Stimulated activated CD8-positive, alpha-beta memory T cell treated with anti-CD3 and anti-CD28 coated beads, Interleukin-15, amount 100 ng/mL, for 1 hour (primary cell): ENCODE measurements at regions not wholly inside any gene's neighbourhood (a gene's known extent, or its start where the extent isn't known, plus 50 kb on each side); places are given as distances from the start of the nearest gene placed in this dataset.
A peak's percentile ranks its signal among the peaks of the same experiment; 100 is the strongest.

Experiments used
- DNase-seq: peaks from one replicate; pipeline ENCODE4 v3.0.0-alpha.2; 2020; ENCODE audit warnings: low read depth

DNA sequence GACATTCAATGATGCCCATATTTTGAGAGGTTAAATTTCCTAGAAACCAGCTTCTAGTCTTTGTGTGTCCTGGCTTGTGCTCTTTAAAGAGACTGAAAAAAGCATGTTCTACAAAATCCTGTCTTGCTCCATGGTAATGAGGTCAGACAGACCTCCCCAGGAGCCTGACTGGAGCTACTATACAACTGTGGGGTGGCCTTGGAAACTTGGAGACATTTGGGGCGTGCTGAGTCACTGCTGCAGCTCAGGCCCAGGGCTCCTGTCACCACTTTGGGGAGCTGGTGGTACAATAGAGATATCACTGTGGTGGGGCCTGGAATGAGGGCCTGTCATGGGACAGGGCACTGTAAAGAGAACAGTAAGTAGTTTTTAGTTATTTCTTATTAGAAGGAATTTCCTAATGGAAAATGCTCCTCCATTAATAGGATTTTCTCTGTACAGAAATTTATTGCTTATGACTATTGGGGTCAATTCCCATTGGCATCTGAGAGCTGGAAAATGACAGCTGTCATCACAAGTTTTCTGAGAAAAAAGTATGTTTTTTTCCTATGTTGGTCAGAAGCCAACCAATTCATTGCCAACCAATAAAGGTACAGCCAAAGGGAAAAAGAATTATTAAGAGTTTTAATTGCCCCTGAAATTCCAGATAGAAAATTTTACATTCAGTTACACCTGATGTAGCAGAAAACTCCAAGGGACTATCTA lies 207.4 kb upstream of the JADE1 start:
- no peak for DNase-seq

DNA sequence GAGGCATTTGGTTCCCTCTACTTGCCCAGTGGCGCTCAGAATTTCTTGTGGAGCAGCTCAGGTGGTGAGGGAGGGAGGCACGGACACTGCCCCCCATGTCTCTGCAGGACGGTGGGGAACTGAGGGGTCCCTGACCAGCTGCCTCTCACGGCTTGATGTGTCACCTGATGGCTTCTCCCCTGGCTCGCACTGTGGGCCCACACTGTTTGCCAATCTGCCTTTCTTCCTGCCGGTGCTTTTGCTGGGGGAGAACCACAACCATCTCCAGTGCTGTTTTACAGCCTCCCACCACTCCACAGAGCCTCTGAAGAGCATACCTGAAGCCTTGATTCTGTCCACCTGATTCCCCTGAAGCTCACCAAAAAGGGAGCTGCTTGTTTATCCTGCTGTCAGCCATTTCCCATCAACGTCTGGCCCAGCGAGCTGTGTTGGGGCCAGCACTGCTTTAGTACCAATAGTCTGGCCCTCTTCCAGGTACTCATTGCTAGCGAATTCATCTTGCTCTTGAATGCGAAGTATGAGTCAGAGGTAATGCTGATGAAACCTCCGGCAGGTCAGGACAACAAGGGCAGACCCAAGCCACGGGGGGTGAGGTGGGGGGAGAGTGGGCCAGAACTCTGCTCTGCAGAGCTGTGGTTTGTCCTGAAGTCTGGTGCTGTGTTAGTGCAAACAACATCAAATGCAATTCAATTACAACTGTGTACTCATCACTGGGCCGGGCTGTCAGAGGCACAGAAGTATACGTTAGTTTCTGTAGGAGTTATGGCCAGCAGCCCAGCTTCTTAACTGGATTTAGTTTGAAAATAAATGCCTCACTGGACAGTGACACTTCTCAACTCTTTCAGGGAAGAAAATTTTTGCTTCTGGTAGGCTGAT lies 208.3 kb upstream of the JADE1 start:
- no peak for DNase-seq

DNA sequence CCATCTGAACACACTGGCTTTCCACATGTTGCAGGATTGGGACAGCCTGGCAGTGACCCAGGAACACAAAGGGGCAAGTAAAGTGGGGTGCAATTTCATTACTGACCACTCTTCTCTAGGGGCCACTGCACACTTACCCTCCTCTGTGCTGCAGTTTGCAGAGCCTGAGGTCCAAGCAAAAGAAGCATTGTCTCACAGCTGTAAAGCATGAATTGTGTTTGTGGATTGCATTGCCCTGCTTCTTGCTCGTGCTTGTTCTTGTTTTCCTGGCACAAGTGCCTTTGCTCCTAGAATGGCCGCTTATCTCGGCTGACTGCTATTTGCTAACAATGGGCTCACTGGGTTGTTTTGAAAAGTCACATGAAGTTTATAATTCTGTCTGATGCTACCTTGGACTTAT lies 209.1 kb upstream of the JADE1 start:
- DNase-seq: no peak

DNA sequence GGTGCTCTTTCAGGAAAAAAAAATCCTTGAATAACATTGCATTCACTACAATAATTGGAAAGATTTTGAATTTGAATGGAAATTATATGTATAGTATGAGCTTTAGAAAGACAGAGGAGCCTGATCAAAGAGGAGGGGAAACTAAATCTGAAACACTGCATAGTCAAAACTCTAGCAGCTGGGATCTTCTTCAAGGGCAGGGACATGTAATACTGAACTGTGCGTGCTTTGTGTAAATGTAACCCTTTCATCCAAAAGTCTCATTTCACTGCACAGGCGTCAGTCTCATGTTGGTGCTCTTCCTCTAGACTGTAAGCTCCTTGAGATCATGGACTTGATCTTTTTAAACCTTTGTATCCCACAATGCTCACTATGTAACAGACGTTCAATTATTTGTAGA lies 212.0 kb upstream of the JADE1 start:
- DNase-seq: no peak

DNA sequence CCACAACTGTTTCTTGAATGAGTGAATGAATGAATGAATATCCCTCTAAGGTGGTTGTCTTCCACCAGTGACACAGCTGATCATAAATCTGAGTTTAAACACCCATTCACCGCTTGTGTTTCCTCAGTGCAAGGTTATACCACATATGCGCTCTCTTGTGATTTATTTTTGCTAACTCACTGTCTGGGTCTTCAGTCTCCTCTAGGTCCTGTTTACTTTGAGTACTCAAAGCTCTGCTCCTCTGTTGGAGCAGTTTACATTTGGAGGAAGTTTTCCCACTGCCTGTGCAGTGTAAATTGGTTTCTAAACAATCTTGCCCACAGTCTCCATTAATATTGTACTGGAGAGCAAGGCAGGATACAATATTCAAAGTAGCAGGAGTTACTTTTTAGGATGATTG lies 212.6 kb upstream of the JADE1 start:
- no peak for DNase-seq

DNA sequence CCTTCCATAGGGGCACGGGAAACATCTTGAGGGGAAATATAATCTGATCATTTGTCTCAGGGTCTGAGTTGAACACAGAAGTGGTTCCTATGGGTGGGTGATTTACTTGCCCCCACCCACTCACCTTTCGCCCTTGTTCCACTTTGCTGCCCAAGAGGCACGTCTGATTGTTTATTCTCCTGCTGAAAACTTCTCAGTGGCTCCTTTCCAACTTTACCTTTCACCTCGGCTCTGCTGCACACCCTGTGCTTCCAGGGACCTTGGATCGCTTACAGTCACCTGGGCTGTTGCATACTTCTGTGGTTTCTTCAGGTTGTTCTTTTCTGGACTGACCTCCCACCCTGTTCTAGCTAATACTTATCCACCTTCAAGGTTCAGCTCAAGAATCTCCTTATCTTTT lies 213.4 kb upstream of the JADE1 start:
- DNase-seq: no peak

DNA sequence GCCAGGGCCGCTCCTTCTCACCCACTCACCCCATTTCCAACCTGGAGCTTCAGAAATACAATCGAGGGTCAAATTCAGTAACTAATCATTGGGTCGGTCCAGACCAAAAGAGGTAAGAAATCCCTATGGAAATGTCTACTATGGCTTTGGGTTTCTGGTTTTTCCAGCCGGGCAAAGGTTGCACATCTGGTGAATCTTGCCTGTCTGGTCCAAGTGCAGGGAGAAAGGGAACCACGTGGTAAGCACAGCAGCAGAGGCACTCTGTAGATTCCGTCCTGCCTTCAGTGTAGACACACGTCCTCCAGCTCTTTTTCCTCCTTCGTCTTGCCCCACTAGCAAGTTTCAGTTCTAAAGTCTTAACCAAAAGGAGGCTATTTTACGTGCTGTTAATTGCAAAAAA lies 218.0 kb upstream of the JADE1 start:
- no peak for DNase-seq

DNA sequence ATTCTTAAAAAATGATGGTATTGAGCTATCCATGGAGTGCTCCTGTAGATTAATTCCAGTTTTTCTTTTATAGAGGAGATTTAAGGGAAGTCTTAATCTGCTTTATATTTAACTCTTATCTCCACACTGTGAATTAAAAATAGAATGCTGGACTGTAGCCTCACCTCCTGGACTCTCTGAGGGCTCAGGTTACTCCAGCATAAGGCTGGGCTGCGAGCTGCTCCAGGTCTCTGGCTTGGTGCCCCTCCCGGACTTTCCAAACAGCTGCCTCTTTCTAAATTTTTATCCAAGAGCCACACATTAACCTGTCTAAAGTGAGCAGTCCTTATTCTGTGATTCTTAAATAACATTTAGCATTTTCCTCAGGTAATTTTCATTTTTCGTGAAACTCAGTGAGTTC lies 218.7 kb upstream of the JADE1 start:
- DNase-seq: no peak

DNA sequence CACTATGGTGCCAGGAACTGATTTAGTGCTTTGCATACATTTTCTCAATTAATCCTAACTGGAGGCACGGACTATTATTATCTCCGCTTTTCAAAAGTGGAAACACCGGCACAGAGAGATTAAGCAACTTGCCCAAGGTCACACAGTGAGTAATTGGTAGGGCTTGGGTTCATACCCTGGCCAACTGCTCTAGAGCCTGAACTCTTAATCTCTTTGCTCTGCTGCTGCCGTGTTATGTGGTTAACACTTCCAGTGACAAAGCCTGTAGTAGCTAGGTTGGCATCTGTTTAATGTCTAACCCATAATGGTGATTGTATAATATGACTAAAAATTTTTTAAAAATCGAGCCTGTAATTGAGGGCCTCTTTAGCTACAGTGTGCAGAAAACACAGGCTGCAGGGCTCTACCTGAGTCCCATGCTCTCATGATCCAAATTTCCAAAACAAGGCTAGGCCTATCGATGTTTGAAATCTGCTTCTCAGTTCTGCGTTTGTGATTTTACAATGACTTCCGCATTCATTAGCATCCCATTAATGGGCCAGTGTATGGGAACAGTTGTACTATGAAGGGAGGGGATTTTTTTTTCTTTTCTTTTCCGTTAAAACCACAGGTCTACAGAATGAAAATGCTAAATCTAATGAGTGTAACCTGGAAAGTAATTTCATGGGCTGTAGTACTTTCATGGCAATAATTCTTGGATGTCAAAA lies 219.3 kb upstream of the JADE1 start:
- DNase-seq: no peak

DNA sequence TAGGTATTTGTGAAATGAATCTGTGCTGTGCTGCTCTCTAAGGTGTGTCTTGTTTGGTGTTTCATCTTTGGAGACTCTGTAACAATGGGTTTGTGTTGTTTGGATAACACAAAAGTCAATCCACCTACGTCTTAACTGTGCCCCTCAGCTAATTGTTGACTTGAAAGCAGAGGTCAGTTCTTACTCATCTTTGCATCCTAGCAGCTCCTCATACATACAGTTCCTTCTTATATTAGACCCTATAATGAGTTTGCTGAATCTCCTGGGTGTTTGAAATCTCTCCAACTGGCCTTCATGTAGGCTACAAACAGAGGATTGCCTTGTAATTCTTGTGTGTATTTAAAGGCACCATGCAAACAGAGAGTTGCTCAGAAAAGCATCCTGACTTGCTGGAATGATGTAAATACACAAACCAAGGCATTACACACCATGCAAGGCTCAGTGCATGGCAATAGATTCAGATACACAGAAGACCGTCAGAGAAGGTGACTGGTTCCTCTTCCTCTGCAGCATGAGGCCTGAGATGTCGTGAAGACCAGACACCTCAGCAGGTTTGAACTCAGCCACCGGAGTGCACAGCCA lies 220.0 kb upstream of the JADE1 start:
- DNase-seq: no peak

DNA sequence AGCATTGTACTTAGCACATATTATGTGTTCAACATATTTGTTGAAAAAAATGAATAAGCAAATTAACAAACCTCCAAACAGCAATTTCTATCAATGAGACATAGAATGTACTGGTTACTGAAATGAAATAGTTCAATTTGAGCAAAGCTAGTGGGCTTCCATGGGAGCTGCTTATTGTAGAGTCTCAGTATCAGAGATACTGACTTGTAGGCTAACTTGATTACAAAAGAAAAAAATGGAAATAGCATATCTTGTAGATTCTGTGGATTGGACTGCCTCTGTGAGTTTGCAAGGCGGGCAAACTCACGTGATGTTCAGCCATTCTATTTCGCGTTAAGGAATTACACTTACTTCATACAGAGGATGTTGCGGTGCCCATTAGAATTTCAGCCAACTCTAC lies 222.1 kb upstream of the JADE1 start:
- no peak for DNase-seq

DNA sequence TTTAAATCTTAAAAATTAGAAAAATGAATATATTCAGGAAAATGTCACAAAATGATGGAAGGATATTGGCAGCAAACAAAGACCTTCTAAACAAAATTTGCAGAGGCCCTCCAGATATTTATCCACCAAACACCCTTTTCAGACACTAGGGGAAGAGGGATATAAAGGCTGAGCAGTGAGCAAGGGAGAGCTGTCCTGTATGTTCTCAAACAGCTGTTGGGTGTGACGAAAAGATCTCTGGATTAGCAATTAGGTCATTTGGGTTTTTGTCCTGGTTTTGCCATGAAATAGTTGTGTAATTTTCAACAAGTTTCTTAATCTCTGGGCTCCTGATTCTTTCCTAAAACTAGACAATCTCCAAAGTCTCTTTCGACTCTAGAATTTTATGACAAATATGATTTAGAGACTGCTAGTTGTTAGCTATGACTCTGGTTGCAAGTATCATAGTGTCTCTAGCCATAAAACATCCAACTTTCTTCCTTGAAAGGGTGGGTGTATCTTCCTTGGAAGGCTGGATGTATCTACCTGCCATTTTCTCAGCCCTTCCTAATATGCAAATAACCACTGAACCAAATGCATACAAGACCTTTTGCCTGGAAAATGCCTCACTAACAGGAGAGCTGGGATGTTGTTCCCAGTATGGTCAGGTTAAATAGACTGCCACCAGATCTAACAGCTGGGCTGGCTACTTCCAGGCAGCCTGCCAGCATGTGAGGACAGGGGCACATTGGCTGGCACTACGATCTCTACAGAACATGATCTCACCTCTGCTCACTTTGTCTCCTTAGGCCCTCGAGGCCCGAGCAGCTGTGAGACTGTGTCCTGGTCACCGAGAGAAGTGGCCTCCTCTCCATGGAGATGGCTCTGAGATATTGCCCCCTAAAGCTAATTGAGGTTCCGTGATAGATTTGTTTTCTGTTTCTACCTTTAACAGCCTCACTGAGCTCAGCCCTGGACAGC lies 225.5 kb upstream of the JADE1 start:
- DNase-seq: no peak

DNA sequence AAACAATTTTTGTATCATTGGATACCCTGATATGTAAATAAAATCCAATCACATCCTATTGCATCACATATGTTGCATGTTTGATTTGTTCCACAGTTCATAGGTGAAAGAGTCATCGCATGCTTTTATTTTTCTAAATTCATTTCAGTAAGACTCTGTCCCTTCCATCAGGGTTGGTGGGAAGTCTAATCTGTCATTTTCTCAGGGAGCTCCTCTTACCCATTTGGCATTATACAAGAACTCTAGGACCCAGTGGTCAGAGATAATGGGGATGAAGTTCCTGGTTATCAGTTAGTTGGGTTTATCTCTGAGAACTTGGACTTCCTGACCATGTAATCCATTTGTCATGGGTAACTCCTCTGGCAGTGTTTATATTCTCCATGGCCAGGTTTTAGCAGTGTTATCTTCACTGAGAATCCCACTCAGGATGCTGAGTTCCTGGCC lies 227.1 kb upstream of the JADE1 start:
- DNase-seq: no peak

DNA sequence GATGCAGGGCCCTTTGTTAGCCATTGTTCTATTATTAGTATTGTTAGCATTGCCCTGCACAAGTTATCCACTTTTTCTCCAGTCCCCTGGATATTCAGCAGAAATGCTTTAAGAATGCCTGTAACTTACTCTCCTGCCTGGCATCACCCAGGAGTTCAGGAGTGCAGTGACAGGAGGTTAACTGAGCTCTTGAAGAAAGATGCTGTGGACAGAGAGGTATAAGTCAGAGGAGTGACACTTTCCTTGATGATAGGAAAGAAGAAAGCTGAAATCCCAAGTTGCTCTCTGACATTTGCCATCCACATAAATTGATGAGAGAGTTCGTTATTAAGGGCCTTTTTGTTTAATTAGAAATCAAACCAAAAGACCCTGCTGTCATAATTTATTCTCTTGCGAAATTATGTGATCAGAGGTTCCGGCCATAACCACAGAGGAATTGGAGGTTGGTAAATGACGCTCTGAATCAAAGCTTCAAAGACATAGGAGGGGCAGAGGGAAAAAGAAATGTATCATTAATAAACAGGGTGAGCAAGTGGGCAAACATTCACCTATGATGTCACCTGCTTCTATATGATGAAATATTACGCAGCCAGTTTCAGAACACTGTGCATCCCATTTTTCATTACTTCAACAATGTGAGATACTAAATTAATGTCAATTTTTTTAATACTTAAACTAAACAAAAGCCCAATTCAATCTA lies 230.2 kb upstream of the JADE1 start:
- DNase-seq: no peak

DNA sequence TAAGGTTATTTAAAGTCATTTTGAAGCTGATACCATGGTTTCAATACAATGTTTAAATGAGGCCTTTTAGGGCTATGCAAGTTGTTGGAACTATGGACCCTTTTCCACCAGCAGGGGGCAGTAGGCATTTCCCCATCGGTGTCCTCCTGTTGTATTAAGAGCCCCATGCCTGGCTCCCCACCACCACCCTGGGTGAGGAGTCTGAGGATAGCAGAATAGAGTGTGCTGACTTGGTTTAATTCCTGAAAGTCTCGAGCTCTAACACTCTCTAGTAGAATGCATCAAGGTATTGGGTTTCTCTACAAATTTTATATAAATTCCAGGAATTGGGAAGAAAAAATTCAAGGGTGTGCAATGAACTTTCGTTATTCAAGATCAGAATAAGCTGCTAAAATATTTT lies 234.8 kb upstream of the JADE1 start:
- DNase-seq: peak; percentile 24

DNA sequence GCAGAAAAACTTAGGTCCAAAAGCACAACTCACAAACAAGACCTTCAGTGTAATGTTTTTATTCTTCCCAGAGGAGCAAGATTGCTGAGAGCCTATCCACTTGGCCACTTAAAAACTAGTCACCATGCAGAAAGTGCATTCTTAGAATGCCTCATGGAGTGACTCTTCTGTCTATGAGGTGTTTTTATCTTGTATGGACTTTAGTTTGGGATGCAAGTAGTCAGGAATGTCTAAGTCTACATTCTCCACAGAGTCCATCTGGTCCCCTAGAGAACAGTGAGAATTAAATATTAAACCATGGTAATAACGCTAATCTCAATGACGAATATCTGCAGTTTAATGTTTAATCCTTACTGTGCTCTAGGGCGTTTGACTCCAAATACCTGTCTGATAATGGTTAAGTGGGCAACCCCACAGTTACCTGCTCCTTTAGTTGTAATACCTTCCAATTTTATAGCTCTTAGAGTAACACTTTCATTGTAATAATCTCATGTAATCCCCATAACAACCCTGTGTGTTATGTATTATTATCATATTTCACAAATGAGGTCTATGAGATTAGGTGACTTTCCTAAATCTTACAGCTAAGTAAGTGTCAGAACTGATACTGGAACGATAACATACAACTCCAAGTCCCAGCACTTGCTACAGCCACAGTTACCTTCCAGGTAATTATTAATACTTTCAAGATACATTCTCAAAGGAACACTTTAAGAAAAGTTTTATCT lies 235.6 kb upstream of the JADE1 start:
- DNase-seq: no peak

DNA sequence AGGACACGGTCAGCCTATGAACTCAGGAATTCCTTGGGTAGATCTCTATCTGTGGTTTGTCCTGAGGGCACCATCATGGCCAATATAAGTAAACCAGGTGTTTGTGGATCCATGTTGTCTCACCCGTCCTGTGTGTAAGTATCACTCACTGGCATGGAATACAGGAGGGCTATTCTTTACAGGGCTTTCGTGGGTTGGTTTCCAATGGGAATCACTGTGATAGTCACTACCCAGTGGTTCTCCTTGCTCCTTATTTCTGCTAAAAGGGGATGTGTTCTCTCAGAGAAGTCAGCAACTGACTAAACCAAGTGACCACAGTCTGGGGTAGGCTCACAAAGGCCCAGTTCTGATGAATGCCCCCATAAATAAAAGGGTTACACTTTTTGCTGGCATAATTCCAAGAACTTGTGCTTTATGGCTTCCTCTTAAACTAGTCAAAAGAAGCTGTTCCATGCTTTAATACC lies 236.7 kb upstream of the JADE1 start:
- no peak for DNase-seq

DNA sequence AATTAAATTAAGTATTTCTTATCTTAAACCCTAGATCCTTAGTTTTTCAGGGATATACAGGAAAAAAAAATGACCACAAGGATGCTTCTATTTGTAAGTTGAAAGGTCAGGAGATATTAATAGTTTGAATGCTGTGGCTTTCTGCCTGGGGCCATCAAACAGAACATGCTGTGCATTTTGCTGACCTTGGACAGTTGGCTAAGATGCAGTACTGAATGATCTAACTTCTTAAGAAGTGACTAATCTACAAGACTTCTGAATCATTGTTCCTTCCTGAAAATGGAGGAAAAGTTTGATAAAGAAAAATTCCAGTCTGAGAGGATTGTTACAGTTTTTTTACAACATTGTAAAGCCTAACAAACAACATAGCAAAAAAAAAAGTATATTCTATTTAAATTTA lies 237.8 kb upstream of the JADE1 start:
- no peak for DNase-seq

DNA sequence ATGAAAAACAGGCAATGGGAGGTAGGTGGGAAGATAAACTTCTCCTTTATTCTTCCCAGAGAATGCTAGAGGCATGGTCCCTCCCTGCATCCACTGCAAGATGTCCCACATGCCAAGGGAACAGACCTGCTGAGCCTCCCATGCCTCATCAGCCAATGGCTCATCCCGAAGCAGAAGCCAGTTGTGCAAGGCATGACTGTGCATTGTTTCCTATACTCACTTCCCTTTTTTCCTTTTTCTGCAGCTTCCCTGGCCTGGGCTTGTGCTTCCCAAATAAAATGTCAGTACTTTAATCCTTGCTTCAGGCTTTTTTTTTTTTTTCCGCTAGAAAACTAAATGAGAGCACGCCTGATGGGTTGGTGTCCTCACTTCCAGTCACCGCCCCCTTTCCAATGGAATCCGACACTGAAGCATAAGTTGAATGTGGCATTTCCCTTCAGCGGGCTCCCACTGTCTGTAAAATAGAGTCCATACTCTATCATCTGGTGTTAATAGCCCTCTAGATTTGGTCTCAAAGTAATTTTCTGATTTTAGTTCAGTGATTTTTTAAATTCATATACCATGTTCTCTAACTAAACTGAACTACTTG lies 239.0 kb upstream of the JADE1 start:
- DNase-seq: no peak

DNA sequence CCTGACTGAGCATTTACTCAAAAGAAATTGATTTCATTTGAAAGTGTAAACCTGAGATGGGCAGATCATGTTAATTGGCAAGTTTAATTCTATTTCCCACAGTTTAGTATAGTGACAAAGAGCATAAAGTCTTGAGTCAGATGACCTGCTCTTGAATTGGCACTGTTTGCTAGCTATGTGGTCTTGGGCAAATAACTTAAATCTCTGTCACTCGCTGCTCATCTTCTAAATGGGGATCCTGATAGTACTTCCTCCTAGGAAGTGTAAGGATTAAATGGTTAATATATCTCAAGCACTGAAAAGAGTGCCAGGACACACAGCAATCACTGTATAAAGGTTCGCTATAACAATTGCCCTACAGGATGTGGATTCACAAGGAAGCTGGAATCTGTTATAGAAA lies 242.8 kb upstream of the JADE1 start:
- DNase-seq: no peak
